Pons (tissue), 1 donor: ENCODE measurements at regions not wholly inside any gene's neighbourhood (a gene's known extent, or its start where the extent isn't known, plus 50 kb on each side); places are given as distances from the start of the nearest gene placed in this dataset.
"Not testable (repeated sequence)": the region's sequence is repeated elsewhere in the genome, so short reads cannot be mapped to it uniquely, and the experiment has no call there.

Source experiments
- DNase-seq: peaks from one replicate; pipeline ENCODE4 v3.0.0-alpha.2; 2016; ENCODE audit warnings: low spot score

GRCh38 chr14:44873536-44873935 lies 88.2 kb downstream of the KLHL28 start:
- no peak for DNase-seq

DNA sequence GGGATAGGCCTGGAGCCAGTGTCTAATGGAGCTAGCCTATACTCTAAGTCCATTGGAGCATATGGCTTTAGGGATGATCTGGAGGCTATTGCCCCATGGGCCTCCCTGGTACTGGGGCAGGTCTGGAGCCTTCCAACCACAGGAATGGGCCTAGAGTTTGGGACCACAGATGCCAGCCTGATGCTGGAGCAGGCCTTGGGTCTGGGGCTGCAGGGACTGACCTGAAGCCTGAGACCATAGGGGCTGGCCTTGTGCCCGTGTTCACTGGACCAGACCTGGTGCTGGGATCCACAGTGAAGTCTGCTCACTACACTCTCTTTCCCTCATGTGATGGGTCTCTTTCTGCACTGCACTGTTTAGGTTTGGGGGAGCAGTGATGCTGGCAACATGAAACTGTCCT lies 95.0 kb downstream of the KLHL28 start:
- DNase-seq, result no peak

DNA sequence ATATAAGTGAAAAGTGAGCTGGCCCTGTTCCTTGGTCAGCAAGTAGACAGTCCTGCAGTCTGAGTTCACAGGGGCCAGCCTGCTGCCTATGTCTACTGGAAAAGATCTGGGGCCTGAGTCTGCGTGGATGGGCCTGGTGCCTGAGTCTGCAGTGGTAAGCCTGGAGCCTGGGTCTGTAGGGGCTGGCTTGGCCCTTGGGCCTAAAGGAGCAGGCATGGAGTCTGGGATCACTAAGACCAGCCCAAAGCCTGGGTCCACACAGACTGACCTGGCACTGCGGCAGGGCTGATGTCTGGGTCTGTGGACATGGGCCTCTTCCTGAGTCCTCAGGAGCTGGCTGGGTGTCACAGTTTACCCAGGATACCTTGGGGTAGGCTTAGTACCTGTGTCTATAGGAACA lies 95.4 kb downstream of the KLHL28 start:
- DNase-seq, result no peak

GRCh38 chr14:44863271-44863670 lies 98.5 kb downstream of the KLHL28 start:
- no peak for DNase-seq

GRCh38 chr14:44854114-44854513 lies 107.6 kb downstream of the KLHL28 start:
- DNase-seq, result no peak

GRCh38 chr14:44847526-44848309 lies 114.0 kb downstream of the KLHL28 start:
- DNase-seq, result no peak

DNA sequence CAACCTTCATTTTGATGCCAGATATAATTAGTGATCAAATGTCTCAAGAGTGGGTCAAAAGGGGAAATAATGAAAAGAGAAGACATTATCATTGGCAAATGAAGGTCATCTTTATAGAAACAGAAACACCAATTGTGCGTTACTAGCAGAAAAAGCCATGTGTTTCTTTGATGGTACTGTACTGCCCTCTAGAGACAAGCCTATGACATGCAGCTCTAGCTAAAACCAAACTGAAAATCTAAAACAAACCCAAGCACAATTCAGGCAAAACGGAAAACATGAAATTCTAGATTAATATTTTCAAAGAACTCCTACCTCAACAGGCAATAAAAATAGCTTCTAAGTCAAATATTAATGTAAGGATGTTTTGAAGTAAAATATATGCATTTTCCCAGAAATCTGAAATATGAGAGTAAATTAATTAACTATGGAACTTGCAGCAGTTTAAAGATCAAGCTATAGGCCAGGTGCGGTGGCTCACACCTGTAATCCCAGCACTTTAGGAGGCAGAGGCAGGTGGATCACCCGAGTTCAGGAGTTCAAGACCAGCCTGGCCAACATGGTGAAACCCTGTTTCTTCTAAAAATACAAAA lies 115.4 kb downstream of the KLHL28 start:
- DNase-seq, result peak; percentile 74

DNA sequence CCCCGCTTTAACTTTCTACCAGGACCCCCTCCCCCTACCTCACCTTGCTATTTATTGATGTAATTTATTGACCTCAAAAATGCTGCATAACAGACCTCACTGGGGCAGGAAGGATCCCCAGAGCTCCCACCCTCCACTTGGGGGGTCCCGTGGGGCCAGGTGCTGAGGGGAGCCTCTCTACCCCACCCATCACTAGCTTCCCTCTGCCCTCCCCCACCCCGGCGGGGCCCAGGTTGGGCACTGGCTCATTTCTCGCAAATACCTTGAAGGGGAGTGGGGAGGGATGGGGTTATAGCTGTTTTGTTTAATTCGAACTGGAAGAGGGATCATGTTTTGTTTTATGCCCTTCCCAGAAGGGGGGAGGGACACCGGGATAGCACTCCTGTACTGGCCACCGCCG lies 125.8 kb downstream of the KLHL28 start:
- not testable (repeated sequence) for DNase-seq

- no peak for DNase-seq
These were observed 128.2 kb downstream of the KLHL28 start for GRCh38 chr14:44833376-44834060.

- no peak for DNase-seq
These were observed 131.4 kb downstream of the KLHL28 start for GRCh38 chr14:44830371-44830770.

- no peak for DNase-seq
These were observed 132.7 kb downstream of the KLHL28 start for GRCh38 chr14:44829021-44829420.

DNA sequence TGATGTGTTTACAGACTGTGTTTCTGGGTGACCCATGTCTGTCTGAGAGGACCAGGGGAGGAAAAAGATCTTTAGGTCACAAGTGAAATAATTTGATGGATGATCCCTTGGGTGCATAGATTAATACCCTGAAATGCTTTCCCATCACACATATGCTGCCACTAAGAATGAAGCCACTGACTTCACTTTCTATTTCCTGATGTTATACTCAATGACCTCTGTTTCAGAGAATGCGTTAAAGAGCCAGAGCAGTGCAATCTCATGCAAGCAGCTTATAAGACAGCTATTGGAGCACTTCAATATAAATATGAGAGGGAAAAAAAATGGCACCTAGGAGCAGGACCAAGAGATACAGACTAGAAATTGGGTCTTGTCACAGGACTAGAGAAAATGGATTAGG lies 133.7 kb downstream of the KLHL28 start:
- DNase-seq, result no peak

GRCh38 chr14:44820230-44820964 lies 141.3 kb downstream of the KLHL28 start:
- no peak for DNase-seq

DNA sequence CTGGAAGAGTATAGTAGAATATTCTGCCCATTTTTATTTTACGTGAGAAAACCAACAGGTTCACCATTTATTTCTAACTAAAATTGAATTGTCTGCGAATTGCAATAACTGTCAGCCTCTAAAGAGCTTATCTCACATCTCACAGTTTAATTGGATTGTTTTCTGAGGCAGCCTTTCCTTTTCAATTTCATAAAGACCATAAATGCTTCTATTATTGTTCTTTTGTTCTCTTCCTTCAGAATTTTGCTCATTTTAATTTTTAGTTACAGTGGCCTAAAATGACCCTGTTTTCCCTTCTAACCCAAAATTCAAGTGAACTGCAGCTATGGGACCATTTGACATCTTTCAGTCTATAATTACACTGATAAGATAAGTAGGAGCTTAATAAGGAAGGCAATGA lies 147.6 kb downstream of the KLHL28 start:
- no peak for DNase-seq

DNA sequence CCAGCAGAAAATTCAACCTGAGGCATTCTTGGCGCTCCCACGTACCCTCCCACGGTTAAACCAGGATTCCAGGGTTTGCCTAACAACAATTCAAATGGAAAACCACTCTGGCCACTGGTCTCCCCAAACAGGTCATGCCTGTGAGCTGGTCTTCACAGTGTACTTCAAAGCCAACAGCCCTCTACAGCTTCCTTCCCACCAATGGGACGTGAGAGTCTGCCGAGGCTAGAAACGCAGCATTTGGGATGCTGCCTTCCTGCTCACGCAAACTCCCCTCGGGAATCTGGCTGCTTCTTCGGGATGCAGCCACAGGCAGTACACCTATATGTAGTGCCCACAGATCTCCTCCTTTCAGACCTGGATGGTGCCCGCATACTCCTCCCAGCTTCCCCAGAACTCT lies 149.1 kb downstream of the KLHL28 start:
- no peak for DNase-seq

GRCh38 chr14:44804391-44804790 lies 157.4 kb downstream of the KLHL28 start:
- no peak for DNase-seq

GRCh38 chr14:44803239-44803905 lies 158.4 kb downstream of the KLHL28 start:
- DNase-seq, result peak; percentile 66

- no peak for DNase-seq
These were observed 163.1 kb downstream of the KLHL28 start for GRCh38 chr14:44798386-44799242.

DNA sequence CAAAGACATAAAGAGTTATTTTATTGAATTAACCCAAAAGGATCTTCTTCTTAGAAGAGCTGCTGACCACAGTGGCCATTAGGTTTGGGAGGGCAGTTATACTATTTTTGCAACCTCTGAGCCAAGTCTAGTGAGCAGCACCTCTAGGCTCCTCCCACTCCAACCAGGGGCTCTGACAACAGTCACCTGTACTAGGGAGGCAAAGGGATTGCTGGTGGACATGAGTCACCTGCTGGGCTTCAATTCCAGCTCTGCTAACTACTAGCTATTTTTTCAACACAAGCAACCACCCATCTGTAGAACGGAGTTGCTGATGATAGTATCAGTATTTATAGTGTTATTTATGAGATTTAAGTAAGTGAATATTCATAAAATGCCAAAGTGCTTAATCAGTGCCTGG lies 166.0 kb downstream of the KLHL28 start:
- no peak for DNase-seq

DNA sequence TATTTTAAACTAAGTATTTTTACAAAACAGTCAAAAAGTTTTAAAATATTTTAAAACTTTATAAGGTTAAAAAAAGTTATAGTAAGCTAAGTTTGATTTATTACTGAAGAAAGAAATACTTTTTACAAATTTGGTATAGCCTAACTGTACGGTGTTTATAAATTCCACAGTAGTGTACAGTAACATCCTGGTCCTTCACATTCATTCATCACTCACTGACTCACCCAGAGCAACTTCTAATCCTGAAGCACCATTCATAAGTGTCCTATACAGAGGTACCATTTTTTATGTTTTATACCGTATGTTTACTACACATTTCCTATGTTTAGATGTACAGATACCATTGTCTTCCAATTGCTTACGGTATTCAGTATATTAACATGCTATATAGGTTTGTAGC lies 170.0 kb downstream of the KLHL28 start:
- no peak for DNase-seq

GRCh38 chr14:44788612-44789011 lies 173.1 kb downstream of the KLHL28 start:
- no peak for DNase-seq
